ENCODE measurements at regions not wholly inside any gene's neighbourhood (a gene's known extent, or its start where the extent isn't known, plus 50 kb on each side); places are given as distances from the start of the nearest gene placed in this dataset.

GRCh38 chr20:12599494-12599893 is 409.3 kb upstream of the SPTLC3 start:
- no peak overlapping the region for H3K4me3 ChIP-seq (ENCODE audit: low read depth, low read length)
- DNase-seq (ENCODE audit: low read depth) = no peak
- TF ChIP-seq CTCF (IDR thresholded peaks at IDR 0.05; ENCODE audit: insufficient read depth, low read depth, low read length, missing control alignments) = no peak

- TF ChIP-seq CTCF (IDR thresholded peaks at IDR 0.05; ENCODE audit: insufficient read depth, low read depth, low read length, missing control alignments) = no peak
- H3K4me3 ChIP-seq (ENCODE audit: low read depth, low read length) = no peak overlapping the region
- DNase-seq (ENCODE audit: low read depth) = no peak
These were observed 403.0 kb upstream of the SPTLC3 start for GRCh38 chr20:12605751-12606150.

- no peak overlapping the region for H3K4me3 ChIP-seq (ENCODE audit: low read depth, low read length)
- DNase-seq (ENCODE audit: low read depth) = no peak
- TF ChIP-seq CTCF (IDR thresholded peaks at IDR 0.05; ENCODE audit: insufficient read depth, low read depth, low read length, missing control alignments) = no peak
These were observed 397.9 kb upstream of the SPTLC3 start for GRCh38 chr20:12610871-12611270.

GRCh38 chr20:12614764-12615163 is 394.0 kb upstream of the SPTLC3 start:
- DNase-seq (ENCODE audit: low read depth) = no peak
- H3K4me3 ChIP-seq (ENCODE audit: low read depth, low read length) = no peak overlapping the region
- TF ChIP-seq CTCF (IDR thresholded peaks at IDR 0.05; ENCODE audit: insufficient read depth, low read depth, low read length, missing control alignments) = no peak

- TF ChIP-seq CTCF (IDR thresholded peaks at IDR 0.05; ENCODE audit: insufficient read depth, low read depth, low read length, missing control alignments) = no peak
- DNase-seq (ENCODE audit: low read depth) = no peak
- H3K4me3 ChIP-seq (ENCODE audit: low read depth, low read length) = no peak overlapping the region
These were observed 391.7 kb upstream of the SPTLC3 start for GRCh38 chr20:12617076-12617475.

- H3K4me3 ChIP-seq (ENCODE audit: low read depth, low read length) = no peak overlapping the region
- no peak for DNase-seq (ENCODE audit: low read depth)
- TF ChIP-seq CTCF (IDR thresholded peaks at IDR 0.05; ENCODE audit: insufficient read depth, low read depth, low read length, missing control alignments) = no peak
These were observed 384.9 kb upstream of the SPTLC3 start for GRCh38 chr20:12623870-12624269.

- DNase-seq (ENCODE audit: low read depth) = no peak
- no peak for TF ChIP-seq CTCF (IDR thresholded peaks at IDR 0.05; ENCODE audit: insufficient read depth, low read depth, low read length, missing control alignments)
- H3K4me3 ChIP-seq (ENCODE audit: low read depth, low read length) = no peak overlapping the region
These were observed 381.3 kb upstream of the SPTLC3 start for GRCh38 chr20:12627485-12627884.
